ENCODE measurements at regions not wholly inside any gene's neighbourhood (a gene's known extent, or its start where the extent isn't known, plus 50 kb on each side); places are given as distances from the start of the nearest gene placed in this dataset.
"Not testable (repeated sequence)": the region's sequence is repeated elsewhere in the genome, so short reads cannot be mapped to it uniquely, and the experiment has no call there.

- no peak for DNase-seq (ENCODE audit: low spot score)
Observed at GRCh38 chrX:16320765-16321355, 153.6 kb downstream of the MAGEB17 start.

- no peak for DNase-seq (ENCODE audit: low spot score)
Observed at GRCh38 chrX:16333453-16333852, 166.2 kb downstream of the MAGEB17 start.

GRCh38 chrX:16335181-16335580, 167.9 kb downstream of the MAGEB17 start:
- no peak for DNase-seq (ENCODE audit: low spot score)

GRCh38 chrX:16347968-16348670, 180.8 kb downstream of the MAGEB17 start:
- no peak for DNase-seq (ENCODE audit: low spot score)

- DNase-seq (ENCODE audit: low spot score): no peak
Observed at GRCh38 chrX:16357902-16358301, 190.6 kb downstream of the MAGEB17 start.

- DNase-seq (ENCODE audit: low spot score): not testable (repeated sequence)
Observed at GRCh38 chrX:16360056-16360455, 192.8 kb downstream of the MAGEB17 start.

- DNase-seq (ENCODE audit: low spot score): no peak
Observed at GRCh38 chrX:16368696-16369095, 201.4 kb downstream of the MAGEB17 start.

- DNase-seq (ENCODE audit: low spot score): no peak
Observed at GRCh38 chrX:16376056-16376455, 208.8 kb downstream of the MAGEB17 start.

GRCh38 chrX:16386126-16386525, 218.8 kb downstream of the MAGEB17 start:
- no peak for DNase-seq (ENCODE audit: low spot score)

GRCh38 chrX:16392597-16392996, 225.3 kb downstream of the MAGEB17 start:
- no peak for DNase-seq (ENCODE audit: low spot score)

- no peak for DNase-seq (ENCODE audit: low spot score)
Observed at GRCh38 chrX:16394290-16394689, 227.0 kb downstream of the MAGEB17 start.

GRCh38 chrX:16403808-16404207, 236.5 kb downstream of the MAGEB17 start:
- no peak for DNase-seq (ENCODE audit: low spot score)

- no peak for DNase-seq (ENCODE audit: low spot score)
Observed at GRCh38 chrX:16416588-16416987, 233.4 kb upstream of the S100G start.

GRCh38 chrX:16418650-16419049, 231.3 kb upstream of the S100G start:
- no peak for DNase-seq (ENCODE audit: low spot score)

GRCh38 chrX:16427668-16428067, 222.3 kb upstream of the S100G start:
- DNase-seq (ENCODE audit: low spot score): no peak

GRCh38 chrX:16429406-16429805, 220.6 kb upstream of the S100G start:
- no peak for DNase-seq (ENCODE audit: low spot score)

- no peak for DNase-seq (ENCODE audit: low spot score)
Observed at GRCh38 chrX:16431266-16431665, 218.7 kb upstream of the S100G start.

- no peak for DNase-seq (ENCODE audit: low spot score)
Observed at GRCh38 chrX:16433021-16433420, 216.9 kb upstream of the S100G start.

GRCh38 chrX:16435399-16435986, 214.5 kb upstream of the S100G start:
- DNase-seq (ENCODE audit: low spot score): no peak

- DNase-seq (ENCODE audit: low spot score): peak; percentile 17
Observed at GRCh38 chrX:16436348-16437188, 213.4 kb upstream of the S100G start.

- DNase-seq (ENCODE audit: low spot score): no peak
Observed at GRCh38 chrX:16440446-16440845, 209.5 kb upstream of the S100G start.

GRCh38 chrX:16444353-16444752, 205.6 kb upstream of the S100G start:
- DNase-seq (ENCODE audit: low spot score): no peak
